ENCODE measurements at regions not wholly inside any gene's neighbourhood (a gene's known extent, or its start where the extent isn't known, plus 50 kb on each side); places are given as distances from the start of the nearest gene placed in this dataset.

- no peak overlapping the region for H3K4me3 ChIP-seq
- no peaks in the 10 kb centered on the region for H3K36me3 ChIP-seq (ENCODE audit: low read depth)
- H3K4me1 ChIP-seq (ENCODE audit: low read depth) = no peaks in the 10 kb centered on the region
- ATAC-seq (no peak), DNase-seq (no peak)
- no peak for TF ChIP-seq CTCF (IDR thresholded peaks at IDR 0.05)
- no peaks in the 10 kb centered on the region for H3K9me3 ChIP-seq
- intact Hi-C loops (cut with DNase I, micrococcal nuclease) = no loop called here
Observed at GRCh38 chr11:27968461-27968860, 139.5 kb downstream of the KIF18A start.

- Histone ChIP-seq H3K36me3 (ENCODE audit: low read depth) (no peaks in the 10 kb centered on the region), H3K9me3 (no peaks in the 10 kb centered on the region), H3K4me3 (no peak overlapping the region), H3K4me1 (ENCODE audit: low read depth) (no peaks in the 10 kb centered on the region)
- TF ChIP-seq CTCF (IDR thresholded peaks at IDR 0.05) = no peak
- ATAC-seq (no peak), DNase-seq (no peak)
- intact Hi-C loops (cut with DNase I, micrococcal nuclease) = no loop called here
Observed at GRCh38 chr11:27965559-27965958, 142.4 kb downstream of the KIF18A start.

GRCh38 chr11:27963370-27963769, 144.6 kb downstream of the KIF18A start:
- intact Hi-C loops (cut with DNase I, micrococcal nuclease) = no loop called here
- DNase-seq (no peak), ATAC-seq (no peak)
- no peak for TF ChIP-seq CTCF (IDR thresholded peaks at IDR 0.05)
- Histone ChIP-seq H3K9me3 (no peaks in the 10 kb centered on the region), H3K4me1 (ENCODE audit: low read depth) (no peaks in the 10 kb centered on the region), H3K36me3 (ENCODE audit: low read depth) (no peaks in the 10 kb centered on the region), H3K4me3 (no peak overlapping the region)

GRCh38 chr11:27949951-27950738, 157.8 kb downstream of the KIF18A start:
- TF ChIP-seq CTCF (IDR thresholded peaks at IDR 0.05) = no peak
- intact Hi-C loops (cut with DNase I, micrococcal nuclease) = no loop called here
- ATAC-seq (no peak), DNase-seq (no peak)
- Histone ChIP-seq H3K4me1 (ENCODE audit: low read depth) (no peaks in the 10 kb centered on the region), H3K36me3 (ENCODE audit: low read depth) (no peaks in the 10 kb centered on the region), H3K9me3 (no peaks in the 10 kb centered on the region), H3K4me3 (no peak overlapping the region)

GRCh38 chr11:27945348-27945747, 162.6 kb downstream of the KIF18A start:
- DNase-seq = no peak
- TF ChIP-seq CTCF (IDR thresholded peaks at IDR 0.05) = no peak
- intact Hi-C loops (cut with DNase I, micrococcal nuclease) = no loop called here
- Histone ChIP-seq H3K4me1 (ENCODE audit: low read depth) (no peaks in the 10 kb centered on the region), H3K9me3 (no peaks in the 10 kb centered on the region), H3K36me3 (ENCODE audit: low read depth) (no peaks in the 10 kb centered on the region), H3K4me3 (no peak overlapping the region)
- peak; percentile 46 for ATAC-seq
